ENCODE measurements at regions not wholly inside any gene's neighbourhood (a gene's known extent, or its start where the extent isn't known, plus 50 kb on each side); places are given as distances from the start of the nearest gene placed in this dataset.

DNA sequence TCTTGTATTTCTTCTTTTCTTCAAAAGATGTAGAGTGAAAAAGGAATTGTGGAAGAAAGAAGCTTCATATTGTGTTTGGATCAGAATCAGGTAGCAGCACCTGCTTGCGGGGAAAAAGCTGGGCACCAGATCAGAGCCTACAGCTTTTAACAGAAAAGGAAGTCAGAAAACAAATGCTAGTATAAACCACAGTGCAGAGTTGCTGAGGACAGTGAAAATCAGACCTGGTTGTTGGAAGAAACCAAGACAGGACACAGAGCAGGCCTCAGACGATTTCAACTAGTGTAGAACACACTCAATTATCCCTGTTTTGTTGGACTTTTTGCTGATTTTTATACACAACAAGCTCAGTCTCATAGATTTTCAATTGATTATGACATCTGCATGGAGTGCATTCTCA, 221.4 kb downstream of the PTN start:
- TF ChIP-seq, protein P1, sequence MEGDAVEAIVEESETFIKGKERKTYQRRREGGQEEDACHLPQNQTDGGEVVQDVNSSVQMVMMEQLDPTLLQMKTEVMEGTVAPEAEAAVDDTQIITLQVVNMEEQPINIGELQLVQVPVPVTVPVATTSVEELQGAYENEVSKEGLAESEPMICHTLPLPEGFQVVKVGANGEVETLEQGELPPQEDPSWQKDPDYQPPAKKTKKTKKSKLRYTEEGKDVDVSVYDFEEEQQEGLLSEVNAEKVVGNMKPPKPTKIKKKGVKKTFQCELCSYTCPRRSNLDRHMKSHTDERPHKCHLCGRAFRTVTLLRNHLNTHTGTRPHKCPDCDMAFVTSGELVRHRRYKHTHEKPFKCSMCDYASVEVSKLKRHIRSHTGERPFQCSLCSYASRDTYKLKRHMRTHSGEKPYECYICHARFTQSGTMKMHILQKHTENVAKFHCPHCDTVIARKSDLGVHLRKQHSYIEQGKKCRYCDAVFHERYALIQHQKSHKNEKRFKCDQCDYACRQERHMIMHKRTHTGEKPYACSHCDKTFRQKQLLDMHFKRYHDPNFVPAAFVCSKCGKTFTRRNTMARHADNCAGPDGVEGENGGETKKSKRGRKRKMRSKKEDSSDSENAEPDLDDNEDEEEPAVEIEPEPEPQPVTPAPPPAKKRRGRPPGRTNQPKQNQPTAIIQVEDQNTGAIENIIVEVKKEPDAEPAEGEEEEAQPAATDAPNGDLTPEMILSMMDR (IDR thresholded peaks at IDR 0.05) = no peak
- TF ChIP-seq POLR2A (IDR thresholded peaks at IDR 0.05) = no peak
